MM.1S (cell line): ENCODE measurements at regions not wholly inside any gene's neighbourhood (a gene's known extent, or its start where the extent isn't known, plus 50 kb on each side); places are given as distances from the start of the nearest gene placed in this dataset.

Experiments used
- EZH2 ChIP-seq: fragments of 300-600 bp; sonication (generic); optimal IDR thresholded peaks from 2 replicates; pipeline ENCODE3; 2017; ENCODE audit warnings: low read depth, mild to moderate bottlenecking, antibody characterized with exemption, low read length, mixed read lengths
- EZH2phosphoT487 ChIP-seq: fragments of 300-600 bp; sonication (generic); IDR thresholded peaks from 2 replicates; pipeline ENCODE4 v1.6.1; 2018; ENCODE audit warnings: antibody characterized with exemption, low read length
- TF ChIP-seq, protein P1 (sequence below): fragments of 300-600 bp; sonication (generic); IDR thresholded peaks from 2 replicates; pipeline ENCODE4 v1.5.1; 2016; ENCODE audit warnings: antibody characterized with exemption, low read length, mixed read lengths

DNA sequence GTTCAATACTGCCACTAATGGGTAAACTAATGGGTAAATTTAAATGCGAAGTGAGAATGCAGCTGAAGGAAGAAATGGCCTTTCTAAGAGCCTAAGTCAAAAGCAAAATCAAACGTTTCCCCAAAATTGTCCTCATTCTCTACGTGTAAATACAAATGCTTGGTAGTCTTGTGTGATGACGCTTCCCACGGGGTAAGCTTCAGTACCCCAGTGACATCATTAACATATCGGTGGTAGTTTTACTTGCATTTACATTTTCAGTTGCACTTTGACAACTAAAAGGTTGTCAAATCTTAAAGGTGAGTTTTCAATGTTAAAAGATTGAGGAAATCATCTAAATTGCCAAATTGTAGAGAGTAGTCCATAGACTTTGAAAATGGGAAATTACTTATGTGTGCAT is 550.7 kb upstream of the CCNG1 start:
- TF ChIP-seq, protein P1, sequence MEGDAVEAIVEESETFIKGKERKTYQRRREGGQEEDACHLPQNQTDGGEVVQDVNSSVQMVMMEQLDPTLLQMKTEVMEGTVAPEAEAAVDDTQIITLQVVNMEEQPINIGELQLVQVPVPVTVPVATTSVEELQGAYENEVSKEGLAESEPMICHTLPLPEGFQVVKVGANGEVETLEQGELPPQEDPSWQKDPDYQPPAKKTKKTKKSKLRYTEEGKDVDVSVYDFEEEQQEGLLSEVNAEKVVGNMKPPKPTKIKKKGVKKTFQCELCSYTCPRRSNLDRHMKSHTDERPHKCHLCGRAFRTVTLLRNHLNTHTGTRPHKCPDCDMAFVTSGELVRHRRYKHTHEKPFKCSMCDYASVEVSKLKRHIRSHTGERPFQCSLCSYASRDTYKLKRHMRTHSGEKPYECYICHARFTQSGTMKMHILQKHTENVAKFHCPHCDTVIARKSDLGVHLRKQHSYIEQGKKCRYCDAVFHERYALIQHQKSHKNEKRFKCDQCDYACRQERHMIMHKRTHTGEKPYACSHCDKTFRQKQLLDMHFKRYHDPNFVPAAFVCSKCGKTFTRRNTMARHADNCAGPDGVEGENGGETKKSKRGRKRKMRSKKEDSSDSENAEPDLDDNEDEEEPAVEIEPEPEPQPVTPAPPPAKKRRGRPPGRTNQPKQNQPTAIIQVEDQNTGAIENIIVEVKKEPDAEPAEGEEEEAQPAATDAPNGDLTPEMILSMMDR, result no peak
- TF ChIP-seq EZH2, result no peak
- TF ChIP-seq EZH2phosphoT487, result no peak
